ENCODE measurements at regions not wholly inside any gene's neighbourhood (a gene's known extent, or its start where the extent isn't known, plus 50 kb on each side); places are given as distances from the start of the nearest gene placed in this dataset.

GRCh38 chr5:68141494-68141893, 74.1 kb upstream of the PIK3R1 start:
- Histone ChIP-seq H3K9me3 (ENCODE audit: control insufficient read depth, low read depth, low read length) (no peaks in the 10 kb centered on the region), H3K27me3 (ENCODE audit: control insufficient read depth, extremely low read depth, insufficient read depth, low read length) (no peaks in the 10 kb centered on the region), H3K79me2 (ENCODE audit: control insufficient read depth, insufficient read depth, low read length) (no peaks in the 10 kb centered on the region), H3K9ac (ENCODE audit: control insufficient read depth, extremely low read depth, insufficient read depth, low read length) (no peak overlapping the region), H4K20me1 (ENCODE audit: control insufficient read depth, extremely low read depth, insufficient read depth, low read length) (no peaks in the 10 kb centered on the region), H3K4me2 (ENCODE audit: control insufficient read depth, extremely low read depth, insufficient read depth, low read depth, low read length) (no peak overlapping the region), H3K9me1 (ENCODE audit: control insufficient read depth, extremely low read depth, insufficient read depth, low read length) (no peaks in the 10 kb centered on the region), H2AFZ (ENCODE audit: control insufficient read depth, low read length) (peak overlapping the region; percentile 58), H3K36me3 (ENCODE audit: control insufficient read depth in 2 of 2, extremely low read depth in 1 of 2, insufficient read depth in 2 of 2, low read length in 2 of 2) (no peaks in the 10 kb centered on the region), H3K4me1 (ENCODE audit: control insufficient read depth, extremely low read depth, insufficient read depth, low read length) (peaks cover 9% of the 10 kb centered on the region), H3K4me3 (ENCODE audit: control insufficient read depth in 2 of 3, extremely low read depth in 1 of 3, insufficient read depth in 2 of 3, low read depth in 1 of 3, low read length in 3 of 3) (no peak overlapping the region), H3K27ac (ENCODE audit: control insufficient read depth, insufficient read depth, low read length) (no peak overlapping the region)
- DNase-seq (ENCODE audit: low read depth, low spot score), result no peak
- FAIRE-seq, result no peak
- TF ChIP-seq EZH2 (IDR thresholded peaks at IDR 0.05; ENCODE audit: low read length) (no peak), CTCF (optimal IDR thresholded peaks at IDR 0.05 in 1 of 3, IDR thresholded peaks at IDR 0.05 in 1 of 3, conservative IDR thresholded peaks at IDR 0.05 in 1 of 3; ENCODE audit: extremely low read depth in 1 of 3, insufficient read depth in 2 of 3, low read length in 3 of 3) (no peak)
- dilution Hi-C loops (cut with MboI; ENCODE audit: extremely low pct_ligation_motif_present, low sequenced_read_pairs), result no loop called here

GRCh38 chr5:68140763-68141162, 74.8 kb upstream of the PIK3R1 start:
- Histone ChIP-seq H3K4me1 (ENCODE audit: control insufficient read depth, extremely low read depth, insufficient read depth, low read length) (peaks cover 9% of the 10 kb centered on the region), H3K36me3 (ENCODE audit: control insufficient read depth in 2 of 2, extremely low read depth in 1 of 2, insufficient read depth in 2 of 2, low read length in 2 of 2) (no peaks in the 10 kb centered on the region), H3K79me2 (ENCODE audit: control insufficient read depth, insufficient read depth, low read length) (no peaks in the 10 kb centered on the region), H3K9me3 (ENCODE audit: control insufficient read depth, low read depth, low read length) (no peaks in the 10 kb centered on the region), H2AFZ (ENCODE audit: control insufficient read depth, low read length) (no peak overlapping the region), H3K27me3 (ENCODE audit: control insufficient read depth, extremely low read depth, insufficient read depth, low read length) (no peaks in the 10 kb centered on the region), H3K9me1 (ENCODE audit: control insufficient read depth, extremely low read depth, insufficient read depth, low read length) (no peaks in the 10 kb centered on the region), H3K27ac (ENCODE audit: control insufficient read depth, insufficient read depth, low read length) (no peak overlapping the region), H4K20me1 (ENCODE audit: control insufficient read depth, extremely low read depth, insufficient read depth, low read length) (no peaks in the 10 kb centered on the region), H3K4me2 (ENCODE audit: control insufficient read depth, extremely low read depth, insufficient read depth, low read depth, low read length) (no peak overlapping the region), H3K9ac (ENCODE audit: control insufficient read depth, extremely low read depth, insufficient read depth, low read length) (no peak overlapping the region), H3K4me3 (ENCODE audit: control insufficient read depth in 2 of 3, extremely low read depth in 1 of 3, insufficient read depth in 2 of 3, low read depth in 1 of 3, low read length in 3 of 3) (no peak overlapping the region)
- no peak for FAIRE-seq
- dilution Hi-C loops (cut with MboI; ENCODE audit: extremely low pct_ligation_motif_present, low sequenced_read_pairs), result no loop called here
- TF ChIP-seq CTCF (optimal IDR thresholded peaks at IDR 0.05 in 1 of 3, IDR thresholded peaks at IDR 0.05 in 1 of 3, conservative IDR thresholded peaks at IDR 0.05 in 1 of 3; ENCODE audit: extremely low read depth in 1 of 3, insufficient read depth in 2 of 3, low read length in 3 of 3), result no peak
- no peak for TF ChIP-seq EZH2 (IDR thresholded peaks at IDR 0.05; ENCODE audit: low read length)
- no peak for DNase-seq (ENCODE audit: low read depth, low spot score)
